ENCODE measurements at regions not wholly inside any gene's neighbourhood (a gene's known extent, or its start where the extent isn't known, plus 50 kb on each side); places are given as distances from the start of the nearest gene placed in this dataset.

- in situ Hi-C loops (cut with MboI; ENCODE audit: low pct_unique_long_range_greater_than_20kb in 2 of 9, low sequenced_read_pairs in 9 of 9, unreplicated experiment in 9 of 9) = no loop called here
- 0% methylated on average over 1 of the region's 1 CpG; no CpG with 5 or more reads in 7 of the 10 experiments for WGBS, 10 experiments
- no peak for ATAC-seq (replicated peaks in 6 of 8)
- no peak overlapping the region for H3K4me3 ChIP-seq
- H3K4me1 ChIP-seq (replicated peaks in 1 of 2) = peaks cover 0 to 4% of the 10 kb centered on the region in 2 donors
- no peak overlapping the region for H3K27ac ChIP-seq
These were observed 513.1 kb downstream of the IRX1 start for GRCh38 chr5:4108690-4109089.

GRCh38 chr5:4113426-4113825 lies 517.8 kb downstream of the IRX1 start:
- ATAC-seq (replicated peaks in 6 of 8) = no peak
- 21 to 100% (median 88%) methylated on average over 1 to 7 of the region's 8 CpGs; no CpG with 5 or more reads in 1 of the 10 experiments for WGBS, 10 experiments
- peaks cover 0 to 3% of the 10 kb centered on the region in 2 donors for H3K4me1 ChIP-seq (replicated peaks in 1 of 2)
- H3K4me3 ChIP-seq = no peak overlapping the region
- H3K27ac ChIP-seq = no peak overlapping the region
- in situ Hi-C loops (cut with MboI; ENCODE audit: low pct_unique_long_range_greater_than_20kb in 2 of 9, low sequenced_read_pairs in 9 of 9, unreplicated experiment in 9 of 9) = no loop called here

- peaks cover 0 to 3% of the 10 kb centered on the region in 2 donors for H3K4me1 ChIP-seq (replicated peaks in 1 of 2)
- WGBS, 10 experiments = 28 to 89% (median 76%) methylated on average over 2 to 9 of the region's 9 CpGs
- no peak overlapping the region for H3K27ac ChIP-seq
- no peak overlapping the region for H3K4me3 ChIP-seq
- no peak for ATAC-seq (replicated peaks in 6 of 8)
- in situ Hi-C loops (cut with MboI; ENCODE audit: low pct_unique_long_range_greater_than_20kb in 2 of 9, low sequenced_read_pairs in 9 of 9, unreplicated experiment in 9 of 9) = no loop called here
These were observed 518.3 kb downstream of the IRX1 start for GRCh38 chr5:4113905-4114304.

GRCh38 chr5:4114452-4114851 lies 518.8 kb downstream of the IRX1 start:
- ATAC-seq (replicated peaks in 6 of 8) = peak in 4 of 8 experiments; percentile 67 to 89 (median 80)
- Histone ChIP-seq H3K27ac (no peak overlapping the region), H3K4me3 (no peak overlapping the region), H3K4me1 (replicated peaks in 1 of 2) (peaks cover 0 to 3% of the 10 kb centered on the region in 2 donors)
- in situ Hi-C loops (cut with MboI; ENCODE audit: low pct_unique_long_range_greater_than_20kb in 2 of 9, low sequenced_read_pairs in 9 of 9, unreplicated experiment in 9 of 9) = no loop called here
- 31 to 91% (median 73%) methylated on average over 1 to 4 of the region's 4 CpGs; no CpG with 5 or more reads in 2 of the 10 experiments for WGBS, 10 experiments

GRCh38 chr5:4116834-4117233 lies 521.2 kb downstream of the IRX1 start:
- WGBS, 10 experiments = 0 to 100% (median 48%) methylated on average over 1 to 3 of the region's 3 CpGs

GRCh38 chr5:4124221-4124970 lies 528.8 kb downstream of the IRX1 start:
- ATAC-seq (replicated peaks in 6 of 8) = peak in 2 of 8 experiments; percentile 52 to 62
- Histone ChIP-seq H3K27ac (no peak overlapping the region), H3K4me3 (no peak overlapping the region), H3K4me1 (replicated peaks in 1 of 2) (peaks cover 0 to 3% of the 10 kb centered on the region in 2 donors)
- WGBS, 10 experiments = 0 to 85% (median 69%) methylated on average over 4 to 7 of the region's 7 CpGs
- in situ Hi-C loops (cut with MboI; ENCODE audit: low pct_unique_long_range_greater_than_20kb in 2 of 9, low sequenced_read_pairs in 9 of 9, unreplicated experiment in 9 of 9) = no loop called here

More at GRCh38 chr5:4116834-4117233, 521.2 kb downstream of the IRX1 start:
- in situ Hi-C loops (cut with MboI; ENCODE audit: low pct_unique_long_range_greater_than_20kb in 2 of 9, low sequenced_read_pairs in 9 of 9, unreplicated experiment in 9 of 9) = no loop called here
- no peak overlapping the region for H3K27ac ChIP-seq
- peaks cover 0 to 3% of the 10 kb centered on the region in 2 donors for H3K4me1 ChIP-seq (replicated peaks in 1 of 2)
- ATAC-seq (replicated peaks in 6 of 8) = peak in 4 of 8 experiments; percentile 42 to 80 (median 68)
- H3K4me3 ChIP-seq = no peak overlapping the region

- H3K4me3 ChIP-seq = no peak overlapping the region
- H3K4me1 ChIP-seq (replicated peaks in 1 of 2) = peaks cover 0 to 3% of the 10 kb centered on the region in 2 donors
- 9 to 100% (median 83%) methylated on average over 1 to 6 of the region's 9 CpGs; no CpG with 5 or more reads in 3 of the 10 experiments for WGBS, 10 experiments
These were observed 533.4 kb downstream of the IRX1 start for GRCh38 chr5:4128994-4129393.

GRCh38 chr5:4129523-4129922 lies 533.9 kb downstream of the IRX1 start:
- no peak for ATAC-seq (replicated peaks in 6 of 8)
- in situ Hi-C loops (cut with MboI; ENCODE audit: low pct_unique_long_range_greater_than_20kb in 2 of 9, low sequenced_read_pairs in 9 of 9, unreplicated experiment in 9 of 9) = no loop called here
- 20 to 100% (median 67%) methylated on average over 1 to 7 of the region's 7 CpGs for WGBS, 10 experiments
- H3K4me1 ChIP-seq (replicated peaks in 1 of 2) = peaks cover 0 to 3% of the 10 kb centered on the region in 2 donors
- H3K27ac ChIP-seq = no peak overlapping the region
- no peak overlapping the region for H3K4me3 ChIP-seq

More at GRCh38 chr5:4128994-4129393, 533.4 kb downstream of the IRX1 start:
- in situ Hi-C loops (cut with MboI; ENCODE audit: low pct_unique_long_range_greater_than_20kb in 2 of 9, low sequenced_read_pairs in 9 of 9, unreplicated experiment in 9 of 9) = no loop called here
- no peak for ATAC-seq (replicated peaks in 6 of 8)
- no peak overlapping the region for H3K27ac ChIP-seq

- in situ Hi-C loops (cut with MboI; ENCODE audit: low pct_unique_long_range_greater_than_20kb in 2 of 9, low sequenced_read_pairs in 9 of 9, unreplicated experiment in 9 of 9) = no loop called here
- ATAC-seq (replicated peaks in 6 of 8) = no peak
- 0 to 100% (median 32%) methylated on average over 1 to 2 of the region's 3 CpGs; no CpG with 5 or more reads in 3 of the 10 experiments for WGBS, 10 experiments
- Histone ChIP-seq H3K27ac (no peak overlapping the region), H3K4me1 (replicated peaks in 1 of 2) (peaks cover 0 to 3% of the 10 kb centered on the region in 2 donors), H3K4me3 (no peak overlapping the region)
These were observed 535.2 kb downstream of the IRX1 start for GRCh38 chr5:4130819-4131218.

- ATAC-seq (replicated peaks in 6 of 8) = peak in 1 of 8 experiments; percentile 11
- no peak overlapping the region for H3K27ac ChIP-seq
- no peak overlapping the region for H3K4me3 ChIP-seq
- in situ Hi-C loops (cut with MboI; ENCODE audit: low pct_unique_long_range_greater_than_20kb in 2 of 9, low sequenced_read_pairs in 9 of 9, unreplicated experiment in 9 of 9) = no loop called here
- 2 to 79% (median 60%) methylated on average over 3 to 7 of the region's 7 CpGs for WGBS, 10 experiments
- no peaks in the 10 kb centered on the region for H3K4me1 ChIP-seq (replicated peaks in 1 of 2)
These were observed 542.1 kb downstream of the IRX1 start for GRCh38 chr5:4137781-4138180.

GRCh38 chr5:4142842-4143241 lies 547.2 kb downstream of the IRX1 start:
- in situ Hi-C loops (cut with MboI; ENCODE audit: low pct_unique_long_range_greater_than_20kb in 2 of 9, low sequenced_read_pairs in 9 of 9, unreplicated experiment in 9 of 9) = no loop called here
- Histone ChIP-seq H3K4me1 (replicated peaks in 1 of 2) (peaks cover 0 to 8% of the 10 kb centered on the region in 2 donors), H3K4me3 (no peak overlapping the region), H3K27ac (no peak overlapping the region)
- 0 to 100% (median 32%) methylated on average over 1 to 6 of the region's 6 CpGs; no CpG with 5 or more reads in 1 of the 10 experiments for WGBS, 10 experiments
- peak in 1 of 8 experiments; percentile 43 for ATAC-seq (replicated peaks in 6 of 8)

GRCh38 chr5:4144411-4145007 lies 548.9 kb downstream of the IRX1 start:
- in situ Hi-C loops (cut with MboI; ENCODE audit: low pct_unique_long_range_greater_than_20kb in 2 of 9, low sequenced_read_pairs in 9 of 9, unreplicated experiment in 9 of 9) = no loop called here
- 17 to 100% (median 83%) methylated on average over 1 to 16 of the region's 23 CpGs; no CpG with 5 or more reads in 1 of the 10 experiments for WGBS, 10 experiments

GRCh38 chr5:4145511-4145910 lies 549.9 kb downstream of the IRX1 start:
- Histone ChIP-seq H3K4me3 (no peak overlapping the region), H3K4me1 (replicated peaks in 1 of 2) (peaks cover 0 to 20% of the 10 kb centered on the region in 2 donors), H3K27ac (no peak overlapping the region)
- ATAC-seq (replicated peaks in 6 of 8) = no peak
- in situ Hi-C loops (cut with MboI; ENCODE audit: low pct_unique_long_range_greater_than_20kb in 2 of 9, low sequenced_read_pairs in 9 of 9, unreplicated experiment in 9 of 9) = no loop called here
- 0 to 100% (median 54%) methylated on average over 1 to 3 of the region's 3 CpGs; no CpG with 5 or more reads in 1 of the 10 experiments for WGBS, 10 experiments

More at GRCh38 chr5:4144411-4145007, 548.9 kb downstream of the IRX1 start:
- ATAC-seq (replicated peaks in 6 of 8) = no peak
- no peak overlapping the region for H3K27ac ChIP-seq
- H3K4me3 ChIP-seq = no peak overlapping the region
- peaks cover 0 to 13% of the 10 kb centered on the region in 2 donors for H3K4me1 ChIP-seq (replicated peaks in 1 of 2)

All from motor neuron (in vitro differentiated cells).